Astrocyte (in vitro differentiated cells and primary cell): ENCODE measurements at regions not wholly inside any gene's neighbourhood (a gene's known extent, or its start where the extent isn't known, plus 50 kb on each side); places are given as distances from the start of the nearest gene placed in this dataset.

Experiments
- DNase-seq: peaks from one replicate; pipeline ENCODE4 v3.0.0-alpha.2; 2010; ENCODE audit warnings: low read depth
- FAIRE-seq: peaks from 2 replicates; lab custom pipeline; 2011; peaks lifted over from hg19 to GRCh38; lab: Jason Lieb, UNC
- H2AFZ ChIP-seq: 2 replicates; pipeline ENCODE4 v1.6.0; 2012; ENCODE audit warnings: low read depth, low read length, inconsistent platforms
- H3K27ac ChIP-seq: 2 replicates; pipeline ENCODE4 v1.5.1; 2011; ENCODE audit warnings: low read depth, low read length, inconsistent platforms
- H3K27me3 ChIP-seq: 2 replicates; pipeline ENCODE4 v1.6.0; 2011; ENCODE audit warnings: low read length, inconsistent platforms; ENCODE audit not compliant: insufficient read depth
- H3K36me3 ChIP-seq: 2 replicates; pipeline ENCODE4 v1.5.1; 2011; ENCODE audit warnings: low read length, inconsistent platforms; ENCODE audit not compliant: insufficient read depth
- H3K4me1 ChIP-seq: 2 replicates; pipeline ENCODE4 v1.5.1; 2011; ENCODE audit warnings: low read length, inconsistent platforms; ENCODE audit not compliant: insufficient read depth
- H3K4me2 ChIP-seq: 2 replicates; pipeline ENCODE4 v1.6.0; 2012; ENCODE audit warnings: low read length, inconsistent platforms
- H3K4me3 ChIP-seq: 2 replicates; pipeline ENCODE4 v1.5.1; 2011; ENCODE audit warnings: low read depth, mild to moderate bottlenecking, low read length, inconsistent platforms; ENCODE audit not compliant: insufficient read depth
- H3K79me2 ChIP-seq: 2 replicates; pipeline ENCODE4 v1.6.0; 2012; ENCODE audit warnings: mild to moderate bottlenecking, low read length, inconsistent platforms; ENCODE audit not compliant: insufficient read depth
- H3K9ac ChIP-seq: 2 replicates; pipeline ENCODE4 v1.6.0; 2012; ENCODE audit warnings: mild to moderate bottlenecking, low read length, inconsistent platforms
- H3K9me3 ChIP-seq: 2 replicates; pipeline ENCODE4 v1.5.1; 2012; ENCODE audit warnings: low read depth, mild to moderate bottlenecking, low read length, inconsistent platforms; ENCODE audit not compliant: insufficient read depth
- H4K20me1 ChIP-seq: 2 replicates; pipeline ENCODE4 v1.6.0; 2012; ENCODE audit warnings: low read length, inconsistent platforms; ENCODE audit not compliant: insufficient read depth
- H3K27ac Mint-ChIP-seq: one replicate; pipeline ENCODE4 v1.8.0; 2021; ENCODE audit warnings: mild to moderate bottlenecking, mixed read lengths; ENCODE audit not compliant: unreplicated experiment
- H3K27me3 Mint-ChIP-seq: one replicate; pipeline ENCODE4 v1.8.0; 2021; ENCODE audit warnings: low read depth, mixed read lengths; ENCODE audit not compliant: unreplicated experiment
- H3K36me3 Mint-ChIP-seq: one replicate; pipeline ENCODE4 v1.8.0; 2021; ENCODE audit warnings: low read depth, mixed read lengths; ENCODE audit not compliant: unreplicated experiment
- H3K4me1 Mint-ChIP-seq: one replicate; pipeline ENCODE4 v1.8.0; 2021; ENCODE audit warnings: low read depth, mixed read lengths; ENCODE audit not compliant: unreplicated experiment
- H3K4me3 Mint-ChIP-seq: one replicate; pipeline ENCODE4 v1.8.0; 2021; ENCODE audit warnings: mild to moderate bottlenecking, moderate library complexity, mixed read lengths; ENCODE audit not compliant: unreplicated experiment
- H3K9me3 Mint-ChIP-seq: one replicate; pipeline ENCODE4 v1.8.0; 2021; ENCODE audit warnings: mild to moderate bottlenecking, mixed read lengths; ENCODE audit not compliant: unreplicated experiment
- EZH2 ChIP-seq: IDR thresholded peaks from 2 replicates; pipeline ENCODE4 v1.6.1; 2012; ENCODE audit warnings: mild to moderate bottlenecking, low read length, inconsistent platforms; ENCODE audit not compliant: insufficient read depth
- TF ChIP-seq, protein P1 (sequence below): IDR thresholded peaks from 2 replicates; pipeline ENCODE4 v1.5.1; 2011; ENCODE audit warnings: low read depth, mild to moderate bottlenecking, inconsistent platforms, low read length, moderate library complexity; ENCODE audit not compliant: insufficient read depth

DNA sequence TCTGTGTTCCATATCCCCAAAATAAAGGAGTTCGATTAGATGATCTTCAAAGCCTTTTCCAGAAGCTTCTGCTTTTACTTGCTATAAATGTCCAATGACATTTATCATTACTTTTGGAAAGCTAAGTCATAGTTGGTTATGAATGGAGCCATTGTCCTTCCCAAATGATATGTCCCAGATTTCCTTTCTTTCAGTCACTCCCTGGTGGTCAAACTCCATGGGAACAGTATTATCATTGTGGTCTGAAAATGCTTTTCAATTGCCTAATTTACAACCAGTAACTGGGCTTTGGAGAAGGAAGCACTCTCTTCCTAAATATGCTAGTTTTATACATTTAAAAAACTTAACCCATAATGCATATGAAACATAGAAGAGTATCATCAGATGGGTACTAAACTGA, 571.5 kb upstream of the AMOT start:
- no peak overlapping the region for H3K27ac Mint-ChIP-seq
- no peaks in the 10 kb centered on the region for H3K4me1 Mint-ChIP-seq
- Histone ChIP-seq H3K36me3 (no peaks in the 10 kb centered on the region), H3K9me3 (no peaks in the 10 kb centered on the region), H4K20me1 (no peaks in the 10 kb centered on the region), H3K9ac (no peak overlapping the region), H3K79me2 (no peaks in the 10 kb centered on the region), H2AFZ (no peak overlapping the region), H3K4me3 (no peak overlapping the region), H3K4me2 (no peak overlapping the region), H3K4me1 (no peaks in the 10 kb centered on the region), H3K27ac (no peak overlapping the region), H3K27me3 (no peaks in the 10 kb centered on the region)
- H3K27me3 Mint-ChIP-seq: no peaks in the 10 kb centered on the region
- H3K36me3 Mint-ChIP-seq: no peaks in the 10 kb centered on the region
- no peak overlapping the region for H3K4me3 Mint-ChIP-seq
- no peak for DNase-seq
- no peaks in the 10 kb centered on the region for H3K9me3 Mint-ChIP-seq
- FAIRE-seq: peak; percentile 97
- no peak for TF ChIP-seq EZH2
- TF ChIP-seq, protein P1, sequence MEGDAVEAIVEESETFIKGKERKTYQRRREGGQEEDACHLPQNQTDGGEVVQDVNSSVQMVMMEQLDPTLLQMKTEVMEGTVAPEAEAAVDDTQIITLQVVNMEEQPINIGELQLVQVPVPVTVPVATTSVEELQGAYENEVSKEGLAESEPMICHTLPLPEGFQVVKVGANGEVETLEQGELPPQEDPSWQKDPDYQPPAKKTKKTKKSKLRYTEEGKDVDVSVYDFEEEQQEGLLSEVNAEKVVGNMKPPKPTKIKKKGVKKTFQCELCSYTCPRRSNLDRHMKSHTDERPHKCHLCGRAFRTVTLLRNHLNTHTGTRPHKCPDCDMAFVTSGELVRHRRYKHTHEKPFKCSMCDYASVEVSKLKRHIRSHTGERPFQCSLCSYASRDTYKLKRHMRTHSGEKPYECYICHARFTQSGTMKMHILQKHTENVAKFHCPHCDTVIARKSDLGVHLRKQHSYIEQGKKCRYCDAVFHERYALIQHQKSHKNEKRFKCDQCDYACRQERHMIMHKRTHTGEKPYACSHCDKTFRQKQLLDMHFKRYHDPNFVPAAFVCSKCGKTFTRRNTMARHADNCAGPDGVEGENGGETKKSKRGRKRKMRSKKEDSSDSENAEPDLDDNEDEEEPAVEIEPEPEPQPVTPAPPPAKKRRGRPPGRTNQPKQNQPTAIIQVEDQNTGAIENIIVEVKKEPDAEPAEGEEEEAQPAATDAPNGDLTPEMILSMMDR: no peak

DNA sequence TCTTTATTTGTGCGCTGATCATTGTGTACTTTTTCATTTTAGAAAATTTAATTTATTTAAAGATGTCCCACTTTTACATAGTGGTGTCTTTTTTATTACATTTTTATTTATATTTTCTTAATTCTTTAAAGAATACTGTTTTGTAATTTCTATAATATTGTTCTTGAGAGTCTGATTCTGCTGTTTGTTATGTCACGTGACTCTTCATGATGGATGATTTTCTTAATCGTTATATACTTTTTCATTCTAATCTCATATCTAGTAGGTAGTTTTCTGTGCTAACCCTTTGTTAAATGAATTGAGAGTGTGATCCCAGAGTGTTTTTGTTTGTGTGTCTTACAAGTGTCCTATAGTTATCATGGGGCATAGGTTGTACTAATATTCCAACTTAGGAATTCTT, 568.2 kb upstream of the AMOT start:
- no peak overlapping the region for H3K4me2 ChIP-seq
- no peaks in the 10 kb centered on the region for H3K9me3 Mint-ChIP-seq
- H3K79me2 ChIP-seq: no peaks in the 10 kb centered on the region
- H3K36me3 Mint-ChIP-seq: no peaks in the 10 kb centered on the region
- H3K4me1 Mint-ChIP-seq: no peaks in the 10 kb centered on the region
- no peak overlapping the region for H3K9ac ChIP-seq
- no peak overlapping the region for H3K27ac Mint-ChIP-seq
- H3K9me3 ChIP-seq: no peaks in the 10 kb centered on the region
- H3K36me3 ChIP-seq: no peaks in the 10 kb centered on the region
- no peaks in the 10 kb centered on the region for H3K4me1 ChIP-seq
- no peak overlapping the region for H2AFZ ChIP-seq
- no peak overlapping the region for H3K4me3 ChIP-seq
- H3K27me3 Mint-ChIP-seq: no peaks in the 10 kb centered on the region
- DNase-seq (no peak), FAIRE-seq (peak; percentile 89)
- H4K20me1 ChIP-seq: no peaks in the 10 kb centered on the region
- no peak overlapping the region for H3K27ac ChIP-seq
- H3K4me3 Mint-ChIP-seq: no peak overlapping the region
- no peaks in the 10 kb centered on the region for H3K27me3 ChIP-seq
- TF ChIP-seq EZH2: no peak
- TF ChIP-seq, protein P1: no peak

DNA sequence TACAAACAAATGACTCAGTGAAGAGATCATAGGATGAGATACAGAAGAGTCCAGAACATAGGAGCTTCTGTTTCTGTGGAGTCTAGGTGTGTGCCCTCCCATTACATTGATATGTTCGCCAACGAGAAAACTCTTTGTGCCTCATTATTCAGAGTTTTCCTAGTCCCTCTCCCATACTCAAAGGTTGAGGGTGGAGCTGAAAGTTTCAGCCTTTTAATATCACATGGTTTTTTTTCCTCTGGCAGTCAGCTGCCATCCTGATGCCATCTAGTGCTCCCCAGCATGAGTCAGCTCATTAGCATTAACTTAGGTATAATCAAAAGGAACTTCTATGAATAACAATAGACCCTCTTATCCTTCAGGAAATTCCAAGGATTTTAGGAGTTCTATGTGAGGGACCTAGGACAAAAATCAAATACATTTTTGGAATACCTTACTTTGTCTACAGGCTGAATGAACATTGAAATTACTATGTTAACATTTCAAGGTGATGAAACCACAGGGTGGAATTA, 559.6 kb upstream of the AMOT start:
- no peak for FAIRE-seq
- no peaks in the 10 kb centered on the region for H3K36me3 Mint-ChIP-seq
- no peak overlapping the region for H3K4me3 Mint-ChIP-seq

More for the DNA sequence above, 559.6 kb upstream of the AMOT start:
- Mint-ChIP-seq H3K4me1 (peaks cover 12% of the 10 kb centered on the region), H3K27me3 (no peaks in the 10 kb centered on the region), H3K9me3 (peaks cover 1% of the 10 kb centered on the region), H3K27ac (peak overlapping the region; percentile 88)
- Histone ChIP-seq H3K4me2 (peak overlapping the region; percentile 74), H4K20me1 (no peaks in the 10 kb centered on the region), H3K27ac (peak overlapping the region; percentile 38), H3K9ac (no peak overlapping the region), H3K36me3 (no peaks in the 10 kb centered on the region), H3K4me1 (peaks cover 8% of the 10 kb centered on the region), H3K27me3 (no peaks in the 10 kb centered on the region), H3K4me3 (no peak overlapping the region), H2AFZ (no peak overlapping the region), H3K79me2 (no peaks in the 10 kb centered on the region), H3K9me3 (no peaks in the 10 kb centered on the region)
- DNase-seq: peak; percentile 43
- no peak for TF ChIP-seq EZH2
- TF ChIP-seq, protein P1: no peak
